ENCODE measurements at regions not wholly inside any gene's neighbourhood (a gene's known extent, or its start where the extent isn't known, plus 50 kb on each side); places are given as distances from the start of the nearest gene placed in this dataset.

GRCh38 chr12:103172447-103173112, 215.1 kb downstream of the ASCL1 start:
- no peak for DNase-seq
- Histone ChIP-seq H3K9me3 (no peaks in the 10 kb centered on the region), H3K4me3 (no peak overlapping the region), H3K27ac (no peak overlapping the region), H3K27me3 (no peaks in the 10 kb centered on the region), H3K9ac (ENCODE audit: low read depth in 2 of 2, low read length in 2 of 2) (no peak overlapping the region), H3K36me3 (no peaks in the 10 kb centered on the region), H3K4me1 (no peaks in the 10 kb centered on the region)
- no peak for TF ChIP-seq CTCF (IDR thresholded peaks at IDR 0.05)
- intact Hi-C loops (cut with DNase I), result no loop called here

DNA sequence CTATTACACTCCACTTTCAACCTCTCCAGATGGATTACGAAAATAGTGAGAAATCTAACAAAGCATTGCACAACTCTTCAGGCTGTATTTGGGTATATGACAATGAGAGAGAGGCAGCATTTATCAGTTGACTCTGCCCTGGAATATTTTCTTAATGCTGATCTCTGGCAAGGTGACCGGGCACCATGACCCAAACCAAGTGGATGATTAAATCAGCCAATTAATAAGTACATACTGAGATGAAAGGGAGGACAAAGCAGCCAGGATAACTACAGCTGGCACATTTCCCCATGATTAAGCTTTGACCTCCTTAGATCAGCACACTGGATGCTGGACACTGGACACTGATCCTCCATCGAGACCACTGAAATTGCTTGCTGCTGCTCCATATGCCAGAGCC, 218.2 kb downstream of the ASCL1 start:
- DNase-seq, result no peak
- no peak overlapping the region for H3K27ac ChIP-seq
- no peaks in the 10 kb centered on the region for H3K36me3 ChIP-seq
- TF ChIP-seq CTCF (IDR thresholded peaks at IDR 0.05), result no peak
- no peaks in the 10 kb centered on the region for H3K27me3 ChIP-seq
- no peak overlapping the region for H3K4me3 ChIP-seq
- no peaks in the 10 kb centered on the region for H3K9me3 ChIP-seq
- no peaks in the 10 kb centered on the region for H3K4me1 ChIP-seq
- intact Hi-C loops (cut with DNase I), result no loop called here
- no peak overlapping the region for H3K9ac ChIP-seq (ENCODE audit: low read depth in 2 of 2, low read length in 2 of 2)

GRCh38 chr12:103177639-103178255, 220.3 kb downstream of the ASCL1 start:
- H3K9me3 ChIP-seq, result no peaks in the 10 kb centered on the region
- no peaks in the 10 kb centered on the region for H3K4me1 ChIP-seq
- no peak for DNase-seq
- no peak overlapping the region for H3K27ac ChIP-seq
- H3K9ac ChIP-seq (ENCODE audit: low read depth in 2 of 2, low read length in 2 of 2), result no peak overlapping the region
- H3K36me3 ChIP-seq, result no peaks in the 10 kb centered on the region
- no peak for TF ChIP-seq CTCF (IDR thresholded peaks at IDR 0.05)
- intact Hi-C loops (cut with DNase I), result no loop called here
- H3K4me3 ChIP-seq, result no peak overlapping the region
- no peaks in the 10 kb centered on the region for H3K27me3 ChIP-seq

DNA sequence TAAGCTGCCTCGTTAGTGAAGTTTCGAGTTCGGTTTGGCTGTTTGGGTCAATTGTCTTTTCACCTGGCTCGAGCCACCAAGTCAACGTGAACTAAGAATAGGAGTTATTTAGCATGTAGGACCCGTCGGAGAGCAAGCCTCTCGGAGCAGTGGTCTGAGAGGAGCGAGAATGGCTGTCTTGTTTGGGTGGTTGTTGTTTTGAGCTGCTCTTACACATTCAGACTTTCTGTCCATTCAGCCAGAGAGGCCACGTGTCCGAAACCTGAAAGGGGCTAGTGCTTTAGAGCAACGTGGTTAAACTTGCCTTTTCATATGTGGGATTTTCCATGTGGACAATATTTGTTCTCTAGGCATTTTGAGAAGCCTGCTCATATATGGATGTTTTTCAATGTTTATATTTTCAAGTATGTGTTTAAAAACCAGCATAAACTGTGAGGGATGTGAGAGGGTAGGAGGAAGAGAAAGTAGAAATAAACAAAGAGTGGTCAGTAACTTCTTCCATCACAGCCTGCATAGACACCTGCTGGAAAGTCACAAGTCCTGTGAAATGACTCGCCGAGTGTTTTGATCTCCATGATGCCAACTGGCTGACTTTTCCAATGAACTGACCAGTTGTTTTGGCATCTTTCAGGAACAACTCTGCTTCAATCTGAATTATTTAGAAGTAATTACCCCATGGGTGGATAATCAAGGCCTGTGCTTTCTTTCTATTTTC, 221.0 kb downstream of the ASCL1 start:
- Histone ChIP-seq H3K4me1 (no peaks in the 10 kb centered on the region), H3K9me3 (no peaks in the 10 kb centered on the region)

More for the DNA sequence above, 221.0 kb downstream of the ASCL1 start:
- DNase-seq, result no peak
- no peak overlapping the region for H3K4me3 ChIP-seq
- H3K27me3 ChIP-seq, result no peaks in the 10 kb centered on the region
- H3K36me3 ChIP-seq, result no peaks in the 10 kb centered on the region
- intact Hi-C loops (cut with DNase I), result no loop called here
- no peak overlapping the region for H3K9ac ChIP-seq (ENCODE audit: low read depth in 2 of 2, low read length in 2 of 2)
- TF ChIP-seq CTCF (IDR thresholded peaks at IDR 0.05), result no peak
- H3K27ac ChIP-seq, result no peak overlapping the region
